Karpas-422 (cell line): ENCODE measurements at regions not wholly inside any gene's neighbourhood (a gene's known extent, or its start where the extent isn't known, plus 50 kb on each side); places are given as distances from the start of the nearest gene placed in this dataset.

Source experiments
- DNase-seq: peaks from one replicate; pipeline ENCODE4 v3.0.0-alpha.2; 2015
- H2AFZ ChIP-seq: fragments of 200-600 bp; sonication (generic); 2 replicates; pipeline ENCODE4 v1.6.1; 2014; ENCODE audit warnings: antibody characterized with exemption, low read length, mixed read lengths
- H3K27ac ChIP-seq: fragments of 200-600 bp; sonication (generic); 2 replicates; pipeline ENCODE4 v1.5.1; 2014; ENCODE audit warnings: mild to moderate bottlenecking, low read length, moderate library complexity
- H3K27me3 ChIP-seq: fragments of 200-600 bp; sonication (generic); 2 replicates; pipeline ENCODE4 v1.6.1; 2014; ENCODE audit warnings: low read length, mixed read lengths
- H3K36me3 ChIP-seq: fragments of 200-600 bp; sonication (generic); 2 replicates; pipeline ENCODE4 v1.6.1; 2014; ENCODE audit warnings: low read length, mixed read lengths; ENCODE audit not compliant: insufficient read depth
- H3K4me1 ChIP-seq: fragments of 200-600 bp; sonication (generic); 2 replicates; pipeline ENCODE4 v1.6.1; 2014; ENCODE audit warnings: mild to moderate bottlenecking, low read length, mixed read lengths
- H3K4me2 ChIP-seq: fragments of 200-600 bp; sonication (generic); 2 replicates; pipeline ENCODE4 v1.6.1; 2014; ENCODE audit warnings: low read length, low read depth, mild to moderate bottlenecking; ENCODE audit not compliant: poor library complexity, severe bottlenecking
- H3K4me3 ChIP-seq: fragments of 200-600 bp; sonication (generic); 2 replicates; pipeline ENCODE4 v1.5.1; 2014; ENCODE audit warnings: mild to moderate bottlenecking, antibody characterized with exemption, low read length, mixed read lengths
- H3K79me2 ChIP-seq: fragments of 200-600 bp; sonication (generic); 2 replicates; pipeline ENCODE4 v1.6.1; 2014; ENCODE audit warnings: mild to moderate bottlenecking, low read length, mixed read lengths
- H3K9ac ChIP-seq: fragments of 200-600 bp; sonication (generic); 2 replicates; pipeline ENCODE4 v1.6.0; 2014; ENCODE audit warnings: low read length
- H3K9me2 ChIP-seq: fragments of 200-600 bp; sonication (generic), shearing (Covaris generic); replicated peaks from 2 replicates; pipeline ENCODE4 v1.6.0; 2014; ENCODE audit warnings: mild to moderate bottlenecking, low read length, moderate library complexity; ENCODE audit not compliant: insufficient read depth
- H3K9me3 ChIP-seq: fragments of 300-700, 200-600 bp; sonication (generic); 2 replicates; pipeline ENCODE4 v1.6.1; 2014; ENCODE audit warnings: low read length, mixed read lengths
- H4K20me1 ChIP-seq: fragments of 200-600 bp; sonication (generic); 2 replicates; pipeline ENCODE4 v1.6.1; 2014; ENCODE audit warnings: mild to moderate bottlenecking, antibody characterized with exemption, low read length, low read depth; ENCODE audit not compliant: insufficient read depth

DNA sequence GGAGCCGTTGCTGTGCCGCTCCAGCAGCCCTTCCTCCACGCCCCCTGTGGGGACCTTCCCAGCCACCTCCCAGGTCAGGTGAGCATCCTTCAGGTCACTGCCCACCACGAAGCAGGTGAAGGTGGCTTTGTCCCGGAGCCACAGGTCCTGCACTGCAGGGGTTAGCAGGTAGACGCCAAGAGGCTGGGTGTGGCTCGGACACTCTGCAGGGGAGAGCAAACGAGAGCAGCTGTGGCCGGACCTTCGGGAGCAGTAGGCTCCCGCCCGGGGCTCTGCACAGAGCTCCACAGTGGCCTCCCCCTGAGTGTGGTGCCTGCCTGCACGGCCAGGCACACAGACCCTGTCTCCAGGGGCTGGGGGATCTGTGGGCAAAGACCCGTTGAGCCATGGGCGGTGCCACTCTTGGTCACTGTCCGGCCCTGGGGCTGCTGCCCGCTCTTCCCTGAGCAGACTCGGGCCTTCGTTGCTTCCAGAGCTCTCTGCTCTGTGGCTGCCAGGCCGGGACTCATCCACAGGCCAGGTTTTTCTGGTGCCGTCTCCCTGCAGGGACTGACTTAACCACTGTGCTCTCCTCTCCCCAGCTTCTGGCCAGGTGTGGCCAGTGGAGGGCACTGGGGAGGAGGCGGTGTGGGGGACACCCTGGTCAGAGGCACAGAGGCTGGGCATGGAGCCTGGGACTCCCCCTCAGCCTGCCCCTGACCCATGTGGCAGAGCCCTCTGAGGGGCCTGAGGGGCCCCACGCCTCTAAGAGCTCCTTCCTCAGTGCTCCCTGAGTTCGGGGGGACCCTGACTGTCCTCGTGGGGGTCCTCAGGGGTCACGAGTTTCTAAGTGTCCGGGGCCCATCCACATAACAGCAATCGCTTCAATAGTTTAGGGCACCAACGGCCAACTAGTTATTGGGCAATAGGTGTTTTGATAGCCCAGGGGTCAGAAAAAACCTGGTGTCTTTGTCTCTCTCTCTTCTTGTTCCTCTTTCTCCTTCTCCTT is 314.9 kb downstream of the TMEM121 start:
- Histone ChIP-seq H3K4me3 (no peak overlapping the region), H3K9ac (no peak overlapping the region), H3K9me2 (no peaks in the 10 kb centered on the region), H2AFZ (no peak overlapping the region), H3K27ac (no peak overlapping the region), H3K4me2 (no peak overlapping the region), H3K36me3 (no peaks in the 10 kb centered on the region), H3K79me2 (no peaks in the 10 kb centered on the region), H3K27me3 (no peaks in the 10 kb centered on the region), H4K20me1 (no peaks in the 10 kb centered on the region), H3K9me3 (no peaks in the 10 kb centered on the region), H3K4me1 (no peaks in the 10 kb centered on the region)
- no peak for DNase-seq

DNA sequence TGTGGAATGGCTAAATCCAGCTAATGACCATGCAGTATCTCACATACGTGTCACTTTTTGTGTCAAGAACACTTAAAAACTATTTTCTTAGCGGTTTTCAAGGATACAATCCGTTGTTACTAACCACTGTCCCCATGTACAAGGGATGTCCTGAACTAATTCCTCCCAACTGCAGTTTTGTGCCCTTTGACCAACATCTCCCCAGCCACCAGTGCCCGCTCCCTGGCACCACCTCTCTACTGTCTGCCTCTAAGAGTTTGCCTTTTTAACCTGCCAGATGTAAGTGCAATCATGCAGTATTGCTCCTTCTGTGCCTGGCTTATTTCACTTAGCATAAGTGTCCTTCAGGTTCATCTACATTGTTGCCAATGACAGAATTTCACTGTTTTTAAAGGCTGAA is 315.7 kb downstream of the TMEM121 start:
- Histone ChIP-seq H3K36me3 (no peaks in the 10 kb centered on the region), H3K4me2 (no peak overlapping the region), H3K4me3 (no peak overlapping the region), H3K9ac (no peak overlapping the region), H3K27me3 (no peaks in the 10 kb centered on the region), H4K20me1 (no peaks in the 10 kb centered on the region), H2AFZ (no peak overlapping the region), H3K9me2 (no peaks in the 10 kb centered on the region), H3K9me3 (no peaks in the 10 kb centered on the region), H3K27ac (no peak overlapping the region), H3K79me2 (no peaks in the 10 kb centered on the region), H3K4me1 (no peaks in the 10 kb centered on the region)
- no peak for DNase-seq

DNA sequence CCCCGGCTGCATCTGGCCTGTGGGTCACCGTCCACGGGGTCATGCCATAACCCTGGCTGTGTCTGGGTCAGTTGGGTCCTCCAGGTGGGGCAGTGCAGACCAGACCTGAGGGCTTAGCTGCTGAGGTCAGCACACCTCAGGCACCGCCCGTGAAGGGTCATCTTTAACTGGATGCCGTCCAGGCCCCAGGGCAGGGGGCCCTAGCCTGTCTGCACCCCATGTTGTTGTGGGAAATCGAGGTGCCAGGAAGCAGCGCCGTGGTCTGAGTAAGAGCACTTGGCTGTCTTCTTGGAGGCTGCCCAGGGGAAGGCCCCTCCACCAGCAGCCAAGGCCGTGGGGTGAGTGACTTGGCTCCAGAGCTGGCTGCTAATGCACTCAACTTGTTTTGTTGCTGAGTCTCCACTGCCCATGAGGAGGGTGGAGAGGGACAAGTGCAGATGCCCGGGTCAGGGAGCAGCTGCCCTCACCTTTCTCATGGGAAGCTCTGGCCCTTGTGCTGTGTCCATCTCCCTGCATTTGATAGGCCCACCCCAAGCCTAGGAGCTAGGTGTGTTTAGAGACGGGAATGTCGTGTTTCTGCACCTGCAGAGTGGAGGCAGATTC is 317.2 kb downstream of the TMEM121 start:
- no peak for DNase-seq
- no peak overlapping the region for H3K9ac ChIP-seq

DNA sequence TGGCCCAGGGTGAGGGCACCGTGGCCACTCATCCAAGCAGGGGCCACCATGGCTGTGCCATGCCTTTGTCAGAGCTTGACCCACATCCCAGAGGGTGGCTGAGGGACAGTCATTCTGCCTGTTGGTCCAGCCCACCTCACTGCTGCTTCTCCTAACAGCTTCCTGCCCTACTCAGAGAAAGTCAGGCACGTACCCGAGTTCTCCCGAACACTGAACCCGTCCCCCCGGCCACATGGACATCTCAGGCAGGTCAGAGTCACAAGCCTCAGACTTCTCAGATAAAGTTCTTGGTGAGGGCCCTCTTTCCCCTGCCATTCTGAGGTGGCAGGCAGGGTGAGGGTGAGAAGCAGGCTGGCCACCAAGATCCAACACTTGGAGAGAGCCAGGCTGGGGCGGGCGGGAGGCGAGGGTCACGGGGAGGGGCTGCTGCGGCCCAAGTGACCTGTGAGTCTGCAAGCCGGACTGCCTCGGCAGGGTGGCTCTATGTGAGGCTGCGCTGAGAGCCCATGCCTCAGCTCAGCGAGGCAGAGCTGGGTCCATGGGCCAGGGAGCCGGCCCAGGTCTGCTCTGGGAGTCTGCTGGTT is 317.8 kb downstream of the TMEM121 start:
- no peak overlapping the region for H3K9ac ChIP-seq
- no peaks in the 10 kb centered on the region for H3K9me2 ChIP-seq
- no peak overlapping the region for H3K27ac ChIP-seq
- no peaks in the 10 kb centered on the region for H3K27me3 ChIP-seq
- no peaks in the 10 kb centered on the region for H3K9me3 ChIP-seq
- no peak overlapping the region for H3K4me3 ChIP-seq
- H2AFZ ChIP-seq, result no peak overlapping the region
- no peak overlapping the region for H3K4me2 ChIP-seq
- no peaks in the 10 kb centered on the region for H3K79me2 ChIP-seq
- H4K20me1 ChIP-seq, result no peaks in the 10 kb centered on the region
- H3K36me3 ChIP-seq, result no peaks in the 10 kb centered on the region
- DNase-seq, result no peak
- H3K4me1 ChIP-seq, result no peaks in the 10 kb centered on the region

More for the DNA sequence above, 317.2 kb downstream of the TMEM121 start:
- H3K4me3 ChIP-seq, result no peak overlapping the region
- H3K9me2 ChIP-seq, result no peaks in the 10 kb centered on the region
- no peak overlapping the region for H3K4me2 ChIP-seq
- no peaks in the 10 kb centered on the region for H3K27me3 ChIP-seq
- H3K4me1 ChIP-seq, result no peaks in the 10 kb centered on the region
- H2AFZ ChIP-seq, result no peak overlapping the region
- H4K20me1 ChIP-seq, result no peaks in the 10 kb centered on the region
- H3K9me3 ChIP-seq, result no peaks in the 10 kb centered on the region
- no peak overlapping the region for H3K27ac ChIP-seq
- no peaks in the 10 kb centered on the region for H3K36me3 ChIP-seq
- H3K79me2 ChIP-seq, result no peaks in the 10 kb centered on the region

DNA sequence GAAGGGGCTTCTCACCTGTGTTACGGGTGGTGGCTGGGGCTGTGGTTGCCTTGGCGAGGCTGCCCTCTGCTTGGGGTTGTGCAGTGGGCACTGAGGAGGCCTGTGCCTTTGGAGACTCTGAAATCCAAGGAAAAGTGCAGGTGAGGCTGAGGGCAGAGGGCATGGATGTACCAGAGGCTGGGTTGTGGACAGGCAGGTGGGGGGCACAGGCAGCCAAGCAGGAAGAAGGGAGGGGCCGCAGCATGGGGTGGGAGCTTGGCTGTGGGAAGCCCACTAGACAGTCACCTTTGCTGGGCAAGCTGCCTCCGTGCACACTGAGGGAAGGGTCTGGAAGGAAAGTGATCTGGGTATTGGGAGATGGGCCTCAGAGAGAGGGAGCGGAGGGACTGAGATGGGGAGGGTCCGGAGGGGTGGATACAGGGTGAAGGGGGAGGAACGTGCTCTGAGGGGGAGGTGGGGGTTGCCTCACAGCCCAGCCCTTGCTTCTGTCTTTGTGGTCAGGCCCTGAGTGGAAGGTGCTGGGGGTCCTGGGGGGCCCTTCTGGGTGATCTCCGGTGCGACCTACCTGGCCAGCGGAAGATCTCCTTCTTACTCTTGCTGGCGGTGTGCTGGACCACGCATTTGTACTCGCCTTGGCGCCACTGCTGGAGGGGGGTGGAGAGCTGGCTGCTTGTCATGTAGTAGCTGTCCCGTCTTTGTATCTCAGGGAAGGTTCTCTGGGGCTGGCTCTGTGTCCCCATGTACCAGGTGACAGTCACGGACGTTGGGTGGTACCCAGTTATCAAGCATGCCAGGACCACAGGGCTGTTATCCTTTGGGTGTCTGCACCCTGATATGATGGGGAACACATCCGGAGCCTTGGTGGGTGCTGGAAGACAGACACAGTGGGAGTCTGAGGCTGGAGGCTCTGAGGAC is 318.7 kb downstream of the TMEM121 start:
- no peak for DNase-seq
- H3K36me3 ChIP-seq, result no peaks in the 10 kb centered on the region
- no peak overlapping the region for H2AFZ ChIP-seq
- H4K20me1 ChIP-seq, result no peaks in the 10 kb centered on the region
- H3K9me3 ChIP-seq, result no peaks in the 10 kb centered on the region
- no peak overlapping the region for H3K9ac ChIP-seq
- H3K4me2 ChIP-seq, result no peak overlapping the region
- H3K27me3 ChIP-seq, result no peaks in the 10 kb centered on the region
- no peak overlapping the region for H3K27ac ChIP-seq
- H3K4me1 ChIP-seq, result no peaks in the 10 kb centered on the region
- H3K79me2 ChIP-seq, result no peaks in the 10 kb centered on the region
- no peak overlapping the region for H3K4me3 ChIP-seq
- no peaks in the 10 kb centered on the region for H3K9me2 ChIP-seq

DNA sequence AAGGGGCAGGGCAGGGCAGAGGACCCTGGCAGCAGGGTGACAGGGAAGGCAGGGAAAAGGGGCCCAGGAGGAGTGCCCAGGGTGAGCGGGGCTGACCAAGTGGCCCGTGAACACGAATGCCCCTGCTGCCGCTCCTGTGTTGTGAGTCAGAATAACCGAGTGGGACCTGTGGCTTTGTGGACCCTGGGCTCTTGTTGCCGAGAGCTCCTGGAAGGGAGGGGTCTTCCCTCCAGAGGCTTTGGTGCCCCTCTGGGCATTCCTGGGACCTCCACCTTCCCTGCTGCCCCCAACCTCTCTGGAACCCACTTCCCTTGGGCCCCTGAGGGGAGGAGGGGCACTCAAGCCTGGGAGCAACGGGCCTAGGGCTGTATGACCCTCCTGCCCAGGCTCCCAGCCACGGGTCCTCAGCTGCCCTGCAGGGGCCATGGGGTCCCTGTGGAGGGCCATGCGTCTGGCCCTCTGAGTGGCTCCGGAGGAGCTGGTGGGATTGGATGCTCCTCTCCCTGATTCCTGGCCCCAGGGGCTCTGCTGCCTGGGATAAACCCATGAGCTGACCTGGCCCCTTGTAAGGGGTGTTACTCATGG is 319.4 kb downstream of the TMEM121 start:
- Histone ChIP-seq H2AFZ (no peak overlapping the region), H3K9me3 (no peaks in the 10 kb centered on the region), H3K4me3 (no peak overlapping the region), H3K27me3 (no peaks in the 10 kb centered on the region), H4K20me1 (no peaks in the 10 kb centered on the region), H3K27ac (no peak overlapping the region), H3K9ac (no peak overlapping the region), H3K4me1 (no peaks in the 10 kb centered on the region), H3K36me3 (no peaks in the 10 kb centered on the region), H3K4me2 (no peak overlapping the region), H3K9me2 (no peaks in the 10 kb centered on the region), H3K79me2 (no peaks in the 10 kb centered on the region)
- DNase-seq, result no peak

DNA sequence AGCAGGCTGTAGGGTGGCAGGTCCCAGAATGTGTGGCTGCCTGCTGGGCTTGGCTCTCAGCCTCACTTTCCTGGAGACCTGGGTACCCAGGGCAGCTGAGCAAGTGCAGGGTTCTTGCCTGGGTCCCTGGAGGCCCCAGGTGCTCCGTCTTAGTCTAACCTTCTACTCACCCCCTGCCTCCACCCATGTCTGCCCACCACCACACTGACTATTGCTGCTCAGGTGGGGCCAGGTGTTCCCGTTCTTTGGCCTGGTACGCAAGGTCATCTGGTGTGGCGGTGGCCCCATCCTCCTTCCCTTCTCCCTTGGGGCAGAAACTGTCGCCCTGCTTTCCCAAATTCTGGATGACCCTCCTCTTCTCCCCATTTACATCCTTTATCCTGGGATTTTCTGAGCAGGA is 319.9 kb downstream of the TMEM121 start:
- no peak overlapping the region for H3K27ac ChIP-seq
- H3K9ac ChIP-seq, result no peak overlapping the region
- H3K4me1 ChIP-seq, result no peaks in the 10 kb centered on the region
- no peaks in the 10 kb centered on the region for H3K27me3 ChIP-seq
- no peak for DNase-seq
- H3K9me2 ChIP-seq, result no peaks in the 10 kb centered on the region
- no peak overlapping the region for H2AFZ ChIP-seq
- H3K36me3 ChIP-seq, result no peaks in the 10 kb centered on the region
- no peaks in the 10 kb centered on the region for H4K20me1 ChIP-seq
- no peaks in the 10 kb centered on the region for H3K79me2 ChIP-seq
- H3K9me3 ChIP-seq, result no peaks in the 10 kb centered on the region
- H3K4me3 ChIP-seq, result no peak overlapping the region
- H3K4me2 ChIP-seq, result no peak overlapping the region
